ENCODE measurements at regions not wholly inside any gene's neighbourhood (a gene's known extent, or its start where the extent isn't known, plus 50 kb on each side); places are given as distances from the start of the nearest gene placed in this dataset.

DNA sequence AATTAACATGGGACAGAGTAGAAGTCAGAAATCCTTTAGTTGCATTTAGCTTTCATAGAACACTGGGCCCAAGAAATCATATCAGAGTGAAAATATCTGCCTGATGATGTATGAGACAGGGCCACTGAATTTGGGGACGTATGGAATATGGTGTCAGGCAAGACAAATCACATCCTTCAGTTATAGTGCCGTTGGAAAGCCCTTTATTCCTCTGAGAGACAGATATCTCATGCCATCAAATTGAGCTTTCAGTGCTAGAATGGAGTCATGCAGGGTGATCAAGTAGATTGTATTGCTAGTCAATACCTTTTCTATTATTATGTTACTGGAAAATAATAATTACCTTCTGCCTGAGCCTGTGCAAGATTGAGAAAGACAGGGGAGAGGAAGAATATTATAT, 398.2 kb upstream of the RARB start:
- TF ChIP-seq, protein P1, sequence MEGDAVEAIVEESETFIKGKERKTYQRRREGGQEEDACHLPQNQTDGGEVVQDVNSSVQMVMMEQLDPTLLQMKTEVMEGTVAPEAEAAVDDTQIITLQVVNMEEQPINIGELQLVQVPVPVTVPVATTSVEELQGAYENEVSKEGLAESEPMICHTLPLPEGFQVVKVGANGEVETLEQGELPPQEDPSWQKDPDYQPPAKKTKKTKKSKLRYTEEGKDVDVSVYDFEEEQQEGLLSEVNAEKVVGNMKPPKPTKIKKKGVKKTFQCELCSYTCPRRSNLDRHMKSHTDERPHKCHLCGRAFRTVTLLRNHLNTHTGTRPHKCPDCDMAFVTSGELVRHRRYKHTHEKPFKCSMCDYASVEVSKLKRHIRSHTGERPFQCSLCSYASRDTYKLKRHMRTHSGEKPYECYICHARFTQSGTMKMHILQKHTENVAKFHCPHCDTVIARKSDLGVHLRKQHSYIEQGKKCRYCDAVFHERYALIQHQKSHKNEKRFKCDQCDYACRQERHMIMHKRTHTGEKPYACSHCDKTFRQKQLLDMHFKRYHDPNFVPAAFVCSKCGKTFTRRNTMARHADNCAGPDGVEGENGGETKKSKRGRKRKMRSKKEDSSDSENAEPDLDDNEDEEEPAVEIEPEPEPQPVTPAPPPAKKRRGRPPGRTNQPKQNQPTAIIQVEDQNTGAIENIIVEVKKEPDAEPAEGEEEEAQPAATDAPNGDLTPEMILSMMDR (conservative IDR thresholded peaks at IDR 0.05; ENCODE audit: low read length), result no peak
- no peak for TF ChIP-seq EZH2phosphoT487 (IDR thresholded peaks at IDR 0.05; ENCODE audit: borderline replicate concordance, low read depth, low read length)

Measured in OCI-LY7 (cell line).